ENCODE measurements at regions not wholly inside any gene's neighbourhood (a gene's known extent, or its start where the extent isn't known, plus 50 kb on each side); places are given as distances from the start of the nearest gene placed in this dataset.

- H3K27me3 Mint-ChIP-seq (ENCODE audit: low read depth) = no peaks in the 10 kb centered on the region
- no peak for TF ChIP-seq CTCF (conservative IDR thresholded peaks at IDR 0.05)
- H3K27ac Mint-ChIP-seq (ENCODE audit: unreplicated experiment) = no peak overlapping the region
- no peak for DNase-seq (ENCODE audit: low read depth, low spot score)
- no peaks in the 10 kb centered on the region for H3K9me3 Mint-ChIP-seq
- no peak overlapping the region for H3K4me3 Mint-ChIP-seq
- H3K4me1 Mint-ChIP-seq = no peaks in the 10 kb centered on the region
- H3K36me3 Mint-ChIP-seq (ENCODE audit: low read depth) = no peaks in the 10 kb centered on the region
These were observed 447.3 kb downstream of the TAFA4 start for GRCh38 chr3:68485051-68485450.

- no peak overlapping the region for H3K4me3 Mint-ChIP-seq
- no peaks in the 10 kb centered on the region for H3K9me3 Mint-ChIP-seq
- no peaks in the 10 kb centered on the region for H3K36me3 Mint-ChIP-seq (ENCODE audit: low read depth)
- DNase-seq (ENCODE audit: low read depth, low spot score) = no peak
- no peaks in the 10 kb centered on the region for H3K4me1 Mint-ChIP-seq
- H3K27ac Mint-ChIP-seq (ENCODE audit: unreplicated experiment) = no peak overlapping the region
- H3K27me3 Mint-ChIP-seq (ENCODE audit: low read depth) = no peaks in the 10 kb centered on the region
- TF ChIP-seq CTCF (conservative IDR thresholded peaks at IDR 0.05) = no peak
These were observed 448.7 kb downstream of the TAFA4 start for GRCh38 chr3:68483601-68484000.

- H3K27me3 Mint-ChIP-seq (ENCODE audit: low read depth) = no peaks in the 10 kb centered on the region
- no peak for TF ChIP-seq CTCF (conservative IDR thresholded peaks at IDR 0.05)
- no peaks in the 10 kb centered on the region for H3K4me1 Mint-ChIP-seq
- DNase-seq (ENCODE audit: low read depth, low spot score) = no peak
- no peaks in the 10 kb centered on the region for H3K36me3 Mint-ChIP-seq (ENCODE audit: low read depth)
- no peak overlapping the region for H3K27ac Mint-ChIP-seq (ENCODE audit: unreplicated experiment)
- H3K4me3 Mint-ChIP-seq = no peak overlapping the region
- H3K9me3 Mint-ChIP-seq = no peaks in the 10 kb centered on the region
These were observed 449.3 kb downstream of the TAFA4 start for GRCh38 chr3:68483041-68483440.

GRCh38 chr3:68482565-68482964 is 449.8 kb downstream of the TAFA4 start:
- no peak for DNase-seq (ENCODE audit: low read depth, low spot score)
- TF ChIP-seq CTCF (conservative IDR thresholded peaks at IDR 0.05) = no peak
- Mint-ChIP-seq H3K36me3 (ENCODE audit: low read depth) (no peaks in the 10 kb centered on the region), H3K4me3 (no peak overlapping the region), H3K9me3 (no peaks in the 10 kb centered on the region), H3K27me3 (ENCODE audit: low read depth) (no peaks in the 10 kb centered on the region), H3K4me1 (no peaks in the 10 kb centered on the region), H3K27ac (ENCODE audit: unreplicated experiment) (no peak overlapping the region)

- no peaks in the 10 kb centered on the region for H3K4me1 Mint-ChIP-seq
- H3K4me3 Mint-ChIP-seq = no peak overlapping the region
- H3K27ac Mint-ChIP-seq (ENCODE audit: unreplicated experiment) = no peak overlapping the region
- no peaks in the 10 kb centered on the region for H3K36me3 Mint-ChIP-seq (ENCODE audit: low read depth)
- DNase-seq (ENCODE audit: low read depth, low spot score) = no peak
- no peaks in the 10 kb centered on the region for H3K9me3 Mint-ChIP-seq
- no peaks in the 10 kb centered on the region for H3K27me3 Mint-ChIP-seq (ENCODE audit: low read depth)
- no peak for TF ChIP-seq CTCF (conservative IDR thresholded peaks at IDR 0.05)
These were observed 452.6 kb downstream of the TAFA4 start for GRCh38 chr3:68479779-68480178.
